NCI-H1417 treated with DMSO at 0.1 percent for 48 hours (cell line): ENCODE measurements at regions not wholly inside any gene's neighbourhood (a gene's known extent, or its start where the extent isn't known, plus 50 kb on each side); places are given as distances from the start of the nearest gene placed in this dataset.

Experiments used
- DNase-seq: peaks from one replicate; lab custom pipeline; 2025; lab: John Stamatoyannopoulos, UW

- DNase-seq, result no peak
Measured at GRCh38 chr11:98862169-98862568, 158.6 kb upstream of the CNTN5 start.

GRCh38 chr11:98871690-98872089, 149.1 kb upstream of the CNTN5 start:
- no peak for DNase-seq

DNA sequence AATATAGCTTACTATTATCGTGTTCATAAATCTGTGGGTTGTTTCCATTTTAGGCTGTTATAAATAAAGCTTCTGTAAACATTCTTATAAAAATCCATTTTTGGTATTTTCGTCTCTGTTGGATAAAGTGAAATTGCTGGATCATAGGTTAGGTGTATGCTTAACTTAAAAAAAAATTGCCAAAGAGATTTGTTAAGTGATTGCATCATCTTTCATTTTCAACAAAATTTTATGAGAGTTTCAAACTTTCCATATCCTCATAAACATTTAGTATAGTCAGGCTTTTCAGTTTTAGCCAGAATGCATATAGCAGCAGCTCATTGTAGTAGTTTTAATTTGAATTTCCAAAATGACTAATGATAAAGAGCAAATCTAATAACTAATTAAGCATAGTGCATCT, 146.7 kb upstream of the CNTN5 start:
- no peak for DNase-seq

- peak; percentile 55 for DNase-seq
Measured at GRCh38 chr11:98895936-98896335, 124.8 kb upstream of the CNTN5 start.

GRCh38 chr11:98940913-98941312, 79.8 kb upstream of the CNTN5 start:
- DNase-seq, result no peak

GRCh38 chr11:98944461-98944860, 76.3 kb upstream of the CNTN5 start:
- DNase-seq, result no peak

GRCh38 chr11:98952107-98952506, 68.6 kb upstream of the CNTN5 start:
- no peak for DNase-seq

DNA sequence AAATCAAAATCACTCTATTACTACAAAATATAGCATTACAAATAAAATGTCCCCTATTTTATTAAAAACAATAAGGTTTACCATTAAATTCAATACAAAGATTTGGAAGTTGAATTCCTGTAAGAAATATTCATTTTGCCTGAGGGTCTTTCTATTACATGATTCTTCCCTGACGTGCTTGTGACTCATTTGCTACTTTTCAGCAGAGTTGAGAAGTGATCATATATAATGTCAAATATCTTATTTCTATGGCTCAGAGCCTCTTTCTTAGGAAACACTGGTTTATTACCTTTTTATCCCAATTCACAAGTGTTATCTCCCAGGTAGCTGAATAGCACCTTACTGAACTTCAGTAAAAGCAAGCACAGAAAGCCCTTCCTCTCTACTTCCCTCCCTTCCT, 65.2 kb upstream of the CNTN5 start:
- DNase-seq, result no peak

- DNase-seq, result no peak
Measured at GRCh38 chr11:98964146-98964545, 56.6 kb upstream of the CNTN5 start.

GRCh38 chr11:98965358-98965757, 55.4 kb upstream of the CNTN5 start:
- no peak for DNase-seq

DNA sequence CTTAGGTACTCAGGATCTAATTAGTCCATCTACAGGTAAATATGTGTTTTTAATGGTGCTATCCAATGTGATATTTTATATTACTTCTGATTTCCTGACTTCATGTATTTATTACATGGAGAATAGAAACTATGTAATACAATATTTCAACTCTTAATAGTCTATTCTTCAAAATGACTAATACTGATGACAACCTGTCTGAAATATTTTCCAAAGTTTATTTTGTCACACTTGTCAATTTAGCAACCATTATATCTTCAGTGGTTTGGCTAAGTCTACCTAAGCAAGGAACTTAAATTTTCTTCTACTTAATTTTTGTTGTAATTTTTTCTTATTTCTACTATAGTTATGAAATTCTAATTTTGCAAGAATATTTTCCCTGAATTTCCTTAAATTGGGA, 55.0 kb upstream of the CNTN5 start:
- DNase-seq, result no peak

DNA sequence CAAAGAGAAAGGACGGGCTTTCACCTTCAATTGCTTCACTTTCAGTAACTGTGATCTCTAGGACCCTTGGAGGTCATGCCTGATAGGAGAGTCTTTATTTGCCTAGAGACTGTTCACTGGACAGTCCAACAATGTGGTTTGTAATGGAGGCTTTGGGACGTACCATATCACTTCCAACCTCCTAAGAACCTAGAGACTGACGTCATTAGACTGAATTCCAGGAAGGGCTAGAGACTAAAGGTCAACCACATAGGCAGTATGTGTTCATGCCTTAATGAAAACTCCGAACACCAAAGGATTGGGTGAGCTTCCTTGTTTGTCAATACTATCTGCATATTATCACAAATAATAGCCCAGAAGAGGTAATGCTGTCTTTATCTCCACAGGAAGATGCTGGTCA, 53.7 kb upstream of the CNTN5 start:
- no peak for DNase-seq
